K562 (cell line): ENCODE measurements at regions not wholly inside any gene's neighbourhood (a gene's known extent, or its start where the extent isn't known, plus 50 kb on each side); places are given as distances from the start of the nearest gene placed in this dataset.

Experiments
- CEBPZ ChIP-seq: fragments of 150-350 bp; IDR thresholded peaks from 2 replicates; pipeline ENCODE4 v1.6.1; 2014; ENCODE audit warnings: low read depth, mild to moderate bottlenecking, low read length, borderline replicate concordance
- KDM4B ChIP-seq, 2 experiments: fragments of 450-650 bp in 1 of 2; sonication (generic) in 1 of 2; IDR thresholded peaks; 2 replicates each; pipeline ENCODE4 v1.6.1; 2016 to 2017; ENCODE audit warnings: borderline replicate concordance in 2 of 2, antibody characterized with exemption in 1 of 2, low read depth in 1 of 2, mild to moderate bottlenecking in 1 of 2
- NFATC3 ChIP-seq: fragments of 450-650 bp; IDR thresholded peaks from 2 replicates; pipeline ENCODE4 v1.6.1; 2017; ENCODE audit warnings: mild to moderate bottlenecking
- RCOR1 ChIP-seq, 2 experiments: IDR thresholded peaks; 2 replicates each; pipeline ENCODE4 v1.6.1; 2012; ENCODE audit warnings: low read depth in 2 of 2, low read length in 2 of 2, borderline replicate concordance in 1 of 2, improper control_type of control experiment in 1 of 2
- ZBTB1 ChIP-seq: sonication (generic); formaldehyde crosslinking; IDR thresholded peaks from 2 replicates; pipeline ENCODE4 v1.8.1; 2023; ENCODE audit warnings: missing genetic modification reagents, low read depth, mild to moderate bottlenecking, borderline replicate concordance
- ZNF277 ChIP-seq: fragments of 250-450 bp; sonication (Bioruptor Pico); IDR thresholded peaks from 2 replicates; pipeline ENCODE4 v1.8.0; 2022; ENCODE audit warnings: inconsistent platforms, mild to moderate bottlenecking, moderate library complexity, borderline replicate concordance
- ZNF507 ChIP-seq: conservative IDR thresholded peaks from 2 replicates; pipeline ENCODE4 v1.6.1; 2017; ENCODE audit warnings: missing genetic modification characterization, missing compliant biosample characterization
- ZNF592 ChIP-seq: fragments of 450-650 bp; IDR thresholded peaks from 2 replicates; pipeline ENCODE4 v1.6.1; 2017; ENCODE audit warnings: antibody characterized with exemption, mild to moderate bottlenecking
- ZNF699 ChIP-seq: fragments of 250-450 bp; sonication (Bioruptor Pico); IDR thresholded peaks from 2 replicates; pipeline ENCODE4 v1.8.0; 2021; ENCODE audit warnings: mild to moderate bottlenecking, moderate library complexity; ENCODE audit not compliant: insufficient replicate concordance
- TF ChIP-seq, protein P1 (sequence below): fragments of 450-650 bp; IDR thresholded peaks from 2 replicates; pipeline ENCODE4 v1.6.1; 2016; ENCODE audit warnings: low read depth

- TF ChIP-seq, protein P1, sequence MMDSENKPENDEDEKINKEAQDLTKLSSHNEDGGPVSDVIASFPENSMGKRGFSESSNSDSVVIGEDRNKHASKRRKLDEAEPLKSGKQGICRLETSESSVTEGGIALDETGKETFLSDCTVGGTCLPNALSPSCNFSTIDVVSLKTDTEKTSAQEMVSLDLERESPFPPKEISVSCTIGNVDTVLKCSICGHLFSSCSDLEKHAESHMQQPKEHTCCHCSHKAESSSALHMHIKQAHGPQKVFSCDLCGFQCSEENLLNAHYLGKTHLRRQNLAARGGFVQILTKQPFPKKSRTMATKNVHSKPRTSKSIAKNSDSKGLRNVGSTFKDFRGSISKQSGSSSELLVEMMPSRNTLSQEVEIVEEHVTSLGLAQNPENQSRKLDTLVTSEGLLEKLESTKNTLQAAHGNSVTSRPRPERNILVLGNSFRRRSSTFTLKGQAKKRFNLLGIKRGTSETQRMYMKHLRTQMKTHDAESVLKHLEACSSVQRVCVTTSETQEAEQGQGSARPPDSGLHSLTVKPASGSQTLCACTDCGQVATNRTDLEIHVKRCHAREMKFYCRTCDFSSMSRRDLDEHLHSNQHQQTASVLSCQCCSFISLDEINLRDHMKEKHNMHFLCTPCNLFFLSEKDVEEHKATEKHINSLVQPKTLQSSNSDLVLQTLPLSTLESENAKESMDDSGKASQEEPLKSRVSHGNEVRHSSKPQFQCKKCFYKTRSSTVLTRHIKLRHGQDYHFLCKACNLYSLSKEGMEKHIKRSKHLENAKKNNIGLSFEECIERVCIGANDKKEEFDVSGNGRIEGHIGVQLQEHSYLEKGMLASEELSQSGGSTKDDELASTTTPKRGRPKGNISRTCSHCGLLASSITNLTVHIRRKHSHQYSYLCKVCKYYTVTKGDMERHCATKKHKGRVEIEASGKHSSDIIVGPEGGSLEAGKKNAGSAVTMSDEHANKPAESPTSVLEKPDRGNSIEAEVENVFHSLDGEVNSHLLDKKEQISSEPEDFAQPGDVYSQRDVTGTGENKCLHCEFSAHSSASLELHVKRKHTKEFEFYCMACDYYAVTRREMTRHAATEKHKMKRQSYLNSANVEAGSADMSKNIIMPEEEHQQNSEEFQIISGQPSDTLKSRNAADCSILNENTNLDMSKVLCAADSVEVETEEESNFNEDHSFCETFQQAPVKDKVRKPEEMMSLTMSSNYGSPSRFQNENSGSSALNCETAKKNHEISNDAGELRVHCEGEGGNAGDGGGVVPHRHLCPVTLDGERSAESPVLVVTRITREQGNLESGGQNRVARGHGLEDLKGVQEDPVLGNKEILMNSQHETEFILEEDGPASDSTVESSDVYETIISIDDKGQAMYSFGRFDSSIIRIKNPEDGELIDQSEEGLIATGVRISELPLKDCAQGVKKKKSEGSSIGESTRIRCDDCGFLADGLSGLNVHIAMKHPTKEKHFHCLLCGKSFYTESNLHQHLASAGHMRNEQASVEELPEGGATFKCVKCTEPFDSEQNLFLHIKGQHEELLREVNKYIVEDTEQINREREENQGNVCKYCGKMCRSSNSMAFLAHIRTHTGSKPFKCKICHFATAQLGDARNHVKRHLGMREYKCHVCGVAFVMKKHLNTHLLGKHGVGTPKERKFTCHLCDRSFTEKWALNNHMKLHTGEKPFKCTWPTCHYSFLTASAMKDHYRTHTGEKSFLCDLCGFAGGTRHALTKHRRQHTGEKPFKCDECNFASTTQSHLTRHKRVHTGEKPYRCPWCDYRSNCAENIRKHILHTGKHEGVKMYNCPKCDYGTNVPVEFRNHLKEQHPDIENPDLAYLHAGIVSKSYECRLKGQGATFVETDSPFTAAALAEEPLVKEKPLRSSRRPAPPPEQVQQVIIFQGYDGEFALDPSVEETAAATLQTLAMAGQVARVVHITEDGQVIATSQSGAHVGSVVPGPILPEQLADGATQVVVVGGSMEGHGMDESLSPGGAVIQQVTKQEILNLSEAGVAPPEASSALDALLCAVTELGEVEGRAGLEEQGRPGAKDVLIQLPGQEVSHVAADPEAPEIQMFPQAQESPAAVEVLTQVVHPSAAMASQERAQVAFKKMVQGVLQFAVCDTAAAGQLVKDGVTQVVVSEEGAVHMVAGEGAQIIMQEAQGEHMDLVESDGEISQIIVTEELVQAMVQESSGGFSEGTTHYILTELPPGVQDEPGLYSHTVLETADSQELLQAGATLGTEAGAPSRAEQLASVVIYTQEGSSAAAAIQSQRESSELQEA = no peak
- no peak for TF ChIP-seq NFATC3
- TF ChIP-seq ZNF507 (tag) = no peak
- TF ChIP-seq ZNF699 (CRISPR knock-in tag) = no peak
- no peak for TF ChIP-seq ZNF592
- no peak for TF ChIP-seq RCOR1 (IDR thresholded peaks at IDR 0.05; ENCODE audit: borderline replicate concordance in 1 of 2, low read depth in 2 of 2, low read length in 2 of 2)
- no peak for TF ChIP-seq ZBTB1 (CRISPR knock-in tag)
- no peak for TF ChIP-seq KDM4B (IDR thresholded peaks at IDR 0.05; ENCODE audit: borderline replicate concordance in 2 of 2, low read depth in 1 of 2)
- no peak for TF ChIP-seq CEBPZ
- TF ChIP-seq ZNF277 (CRISPR knock-in tag) = no peak
Measured at GRCh38 chr11:37929100-37929653, 1331.1 kb upstream of the RAG2 start (continued).
